Right lobe of liver (tissue), 4 donors: ENCODE measurements at regions not wholly inside any gene's neighbourhood (a gene's known extent, or its start where the extent isn't known, plus 50 kb on each side); places are given as distances from the start of the nearest gene placed in this dataset.

Source experiments
- POLR2A ChIP-seq: fragments of 450-650 bp; IDR thresholded peaks from one replicate; pipeline ENCODE4 v1.6.1; 2017; ENCODE audit warnings: antibody characterized with exemption, mild to moderate bottlenecking
- TF ChIP-seq, protein P1 (sequence below), 4 donors: fragments of 200-600 bp in 3 of 4; fragments of 450-650 bp in 1 of 4; IDR thresholded peaks; one replicate each; pipeline versions ENCODE4 v1.5.1 to v1.8.0; 2016 to 2022; ENCODE audit warnings: antibody characterized with exemption in 4 of 4, mild to moderate bottlenecking in 2 of 4
- donor health status: DM: no; HTN: no; CAD: no.
- donor health status: DM: no; HTN: no; CAD: no.
- donor health status: DM: no; HTN: yes; CAD: no.

DNA sequence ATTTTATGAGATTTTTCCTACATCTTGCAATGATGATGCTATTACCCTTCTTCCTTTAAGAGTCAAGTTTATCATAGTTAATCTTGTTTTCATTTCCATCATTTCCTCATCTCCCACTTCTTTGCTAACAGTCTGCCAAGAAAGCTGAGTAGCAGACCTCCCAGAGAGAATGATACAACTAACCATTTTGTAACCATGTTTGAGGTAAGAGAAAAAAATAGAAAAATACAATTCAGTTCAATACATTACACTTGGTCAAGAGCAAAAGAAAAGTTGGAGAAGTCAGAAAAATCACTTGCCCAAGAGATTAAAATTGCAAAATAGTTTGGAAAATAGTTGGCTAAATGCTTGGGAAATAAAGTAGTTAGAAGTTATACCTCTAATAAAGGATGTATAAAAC lies 154.4 kb downstream of the ABCA8 start:
- TF ChIP-seq, protein P1, sequence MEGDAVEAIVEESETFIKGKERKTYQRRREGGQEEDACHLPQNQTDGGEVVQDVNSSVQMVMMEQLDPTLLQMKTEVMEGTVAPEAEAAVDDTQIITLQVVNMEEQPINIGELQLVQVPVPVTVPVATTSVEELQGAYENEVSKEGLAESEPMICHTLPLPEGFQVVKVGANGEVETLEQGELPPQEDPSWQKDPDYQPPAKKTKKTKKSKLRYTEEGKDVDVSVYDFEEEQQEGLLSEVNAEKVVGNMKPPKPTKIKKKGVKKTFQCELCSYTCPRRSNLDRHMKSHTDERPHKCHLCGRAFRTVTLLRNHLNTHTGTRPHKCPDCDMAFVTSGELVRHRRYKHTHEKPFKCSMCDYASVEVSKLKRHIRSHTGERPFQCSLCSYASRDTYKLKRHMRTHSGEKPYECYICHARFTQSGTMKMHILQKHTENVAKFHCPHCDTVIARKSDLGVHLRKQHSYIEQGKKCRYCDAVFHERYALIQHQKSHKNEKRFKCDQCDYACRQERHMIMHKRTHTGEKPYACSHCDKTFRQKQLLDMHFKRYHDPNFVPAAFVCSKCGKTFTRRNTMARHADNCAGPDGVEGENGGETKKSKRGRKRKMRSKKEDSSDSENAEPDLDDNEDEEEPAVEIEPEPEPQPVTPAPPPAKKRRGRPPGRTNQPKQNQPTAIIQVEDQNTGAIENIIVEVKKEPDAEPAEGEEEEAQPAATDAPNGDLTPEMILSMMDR (IDR thresholded peaks at IDR 0.05) = no peak
- TF ChIP-seq POLR2A = no peak
